HG03045 (cell line): ENCODE measurements at regions not wholly inside any gene's neighbourhood (a gene's known extent, or its start where the extent isn't known, plus 50 kb on each side); places are given as distances from the start of the nearest gene placed in this dataset.
A peak's percentile ranks its signal among the peaks of the same experiment; 100 is the strongest.

Experiments
- ATAC-seq: cut with Tn5 transposase; IDR thresholded peaks from one replicate; pipeline ENCODE4 v1.9.1; 2021; ENCODE audit warnings: mild to moderate bottlenecking, moderate library complexity; ENCODE audit not compliant: unreplicated experiment

DNA sequence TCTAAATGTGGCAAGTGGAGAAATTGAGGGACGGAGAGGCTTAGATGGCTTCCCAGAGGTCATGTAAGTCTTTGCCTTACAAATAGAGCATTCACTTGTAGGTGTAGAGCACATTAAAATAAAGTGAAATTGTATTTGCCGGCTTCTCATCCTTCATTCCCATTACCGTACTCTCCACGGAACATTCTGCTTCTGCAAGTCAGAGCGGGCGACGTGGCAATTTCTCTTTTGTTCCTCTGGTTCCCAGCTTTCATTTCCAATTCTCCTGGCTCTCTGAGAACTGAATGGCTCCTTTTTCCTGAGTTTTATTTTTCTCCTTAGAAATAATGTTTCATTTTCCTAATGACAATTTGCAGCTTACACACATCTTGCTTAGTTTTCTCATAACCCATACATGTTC, 51.3 kb upstream of the PFKP start:
- no peak for ATAC-seq

GRCh38 chr10:3014968-3015367, 52.4 kb upstream of the PFKP start:
- ATAC-seq: no peak

GRCh38 chr10:3012223-3012622, 55.1 kb upstream of the PFKP start:
- no peak for ATAC-seq

GRCh38 chr10:3010816-3011460, 56.4 kb upstream of the PFKP start:
- no peak for ATAC-seq

- ATAC-seq: no peak
These were observed 57.0 kb upstream of the PFKP start for GRCh38 chr10:3010334-3010733.

DNA sequence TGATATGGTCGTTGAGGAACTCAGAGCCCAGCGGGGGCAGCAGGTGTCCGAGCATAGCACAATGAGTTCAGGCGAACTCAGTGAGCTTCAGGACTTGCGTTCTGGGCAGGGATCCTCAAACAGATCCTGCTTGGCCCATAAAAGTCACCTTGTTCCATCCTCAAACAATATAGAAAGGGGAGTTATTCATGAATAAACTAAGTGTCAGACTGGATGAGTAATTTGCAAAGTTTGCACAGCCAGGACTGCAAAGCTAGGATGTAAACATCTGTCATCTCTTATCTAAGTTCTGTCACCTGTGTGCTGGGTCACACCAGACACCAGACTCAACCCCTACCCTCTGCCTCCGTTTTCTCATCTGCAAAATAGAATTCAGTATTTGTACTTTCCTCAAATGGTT, 58.0 kb upstream of the PFKP start:
- no peak for ATAC-seq

- no peak for ATAC-seq
These were observed 58.7 kb upstream of the PFKP start for GRCh38 chr10:3008518-3009195.

DNA sequence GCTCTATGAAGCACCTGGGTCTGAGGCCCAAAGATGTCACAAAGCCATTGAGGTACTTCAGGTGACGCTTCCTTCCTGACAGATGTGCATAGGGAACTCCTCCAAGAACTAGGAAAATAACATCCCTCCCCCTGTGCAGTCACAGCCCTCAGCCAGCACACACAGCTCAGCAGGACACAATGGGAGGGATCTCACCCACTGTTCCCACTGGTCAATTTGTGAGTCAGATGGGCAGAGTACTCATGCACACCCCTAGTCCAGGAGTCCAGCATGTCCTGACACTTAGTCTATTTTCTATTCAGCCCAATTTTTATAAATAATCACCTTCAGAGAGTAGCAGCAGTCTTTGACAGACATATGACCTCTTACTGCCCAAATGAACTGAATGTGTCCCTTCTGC, 60.7 kb upstream of the PFKP start:
- no peak for ATAC-seq

GRCh38 chr10:3006093-3006492, 61.3 kb upstream of the PFKP start:
- no peak for ATAC-seq

DNA sequence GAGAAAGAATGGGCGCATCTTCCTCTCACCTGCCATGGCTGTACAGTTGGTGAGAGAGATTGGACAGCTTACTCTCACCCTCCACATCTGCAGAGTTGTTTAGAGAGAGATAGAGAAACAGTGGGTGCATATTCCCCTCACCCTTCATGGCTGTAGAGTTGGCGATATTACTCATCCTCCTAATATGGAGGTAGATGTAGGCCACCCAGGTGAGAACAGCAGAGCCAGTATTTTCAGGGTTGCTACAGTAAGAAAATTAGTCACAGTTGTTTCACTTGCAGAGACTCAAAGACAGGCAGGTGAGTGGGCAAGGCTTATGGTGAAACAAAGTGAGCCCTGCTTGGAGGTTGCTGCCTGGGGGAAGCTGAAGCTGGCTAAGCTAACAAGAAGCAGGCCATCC, 65.0 kb upstream of the PFKP start:
- ATAC-seq: no peak

DNA sequence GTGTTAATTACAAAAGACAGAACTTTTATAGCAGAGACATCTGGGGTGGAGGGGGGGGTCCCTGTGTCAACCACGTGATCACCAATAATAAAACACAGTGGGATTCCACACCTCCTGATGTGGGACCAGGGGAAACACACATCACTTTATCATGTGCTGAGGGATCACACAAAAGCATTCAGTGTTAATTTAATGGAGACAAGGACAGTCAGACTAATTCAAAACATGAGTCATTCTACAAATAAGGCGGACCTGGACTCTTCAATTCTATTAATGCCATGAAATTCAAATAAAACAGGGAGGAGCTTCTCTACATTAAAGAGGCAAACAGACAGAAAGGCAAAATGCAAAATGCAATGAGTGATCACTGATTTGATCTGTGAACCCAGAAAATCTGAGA, 67.3 kb upstream of the PFKP start:
- no peak for ATAC-seq

DNA sequence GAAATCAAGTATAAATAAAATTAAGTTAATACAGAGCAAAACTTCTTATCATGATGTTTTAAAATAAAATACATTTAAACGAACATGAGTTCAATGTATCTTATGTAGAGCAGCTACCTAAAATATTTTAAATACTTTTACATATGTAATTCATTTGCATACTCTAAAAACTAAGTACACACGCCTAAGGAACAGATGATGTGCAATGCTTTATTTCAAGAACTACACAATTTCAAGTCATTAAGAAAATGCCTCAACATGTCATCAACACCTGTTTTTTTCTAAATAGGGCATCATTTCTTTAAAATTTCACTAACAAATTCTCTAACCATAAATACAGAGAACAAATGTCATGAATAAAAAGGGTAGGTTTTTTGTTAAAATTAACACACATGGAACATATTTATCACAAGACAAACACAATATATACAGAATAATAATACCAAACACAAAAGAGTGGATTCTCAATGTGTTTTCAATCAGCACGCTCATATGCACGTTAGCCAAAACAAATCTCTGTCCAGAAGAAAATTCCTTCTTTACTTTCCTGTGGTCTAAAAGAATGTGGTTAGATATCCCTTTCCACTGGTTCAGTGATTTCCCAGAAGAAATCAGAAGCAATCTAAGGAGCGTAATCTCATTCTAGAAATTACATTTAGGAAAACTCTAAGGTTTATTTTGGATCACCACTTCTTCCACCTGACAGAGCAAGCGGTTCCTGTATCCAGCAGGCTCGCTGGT, 73.0 kb upstream of the PFKP start:
- no peak for ATAC-seq

DNA sequence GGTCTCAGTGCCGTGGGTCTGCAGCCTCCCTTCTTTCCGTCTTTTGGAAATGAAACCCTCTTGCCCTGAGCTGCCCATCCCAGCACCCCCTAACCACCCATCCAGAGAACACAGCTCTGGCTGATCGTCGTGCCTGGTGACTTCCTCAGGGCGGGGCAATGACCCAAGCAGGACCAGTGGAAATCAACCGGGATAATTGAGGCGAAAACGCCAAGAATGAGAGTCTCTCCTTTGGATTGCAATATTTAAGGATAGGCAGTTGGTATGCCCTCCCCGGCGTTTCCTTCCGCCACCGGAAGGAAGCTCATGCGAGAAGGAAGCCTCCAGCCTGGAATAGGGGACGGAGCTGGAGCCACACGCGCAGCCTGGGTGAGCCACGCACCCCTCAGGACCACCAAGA, 73.7 kb upstream of the PFKP start:
- ATAC-seq: no peak

DNA sequence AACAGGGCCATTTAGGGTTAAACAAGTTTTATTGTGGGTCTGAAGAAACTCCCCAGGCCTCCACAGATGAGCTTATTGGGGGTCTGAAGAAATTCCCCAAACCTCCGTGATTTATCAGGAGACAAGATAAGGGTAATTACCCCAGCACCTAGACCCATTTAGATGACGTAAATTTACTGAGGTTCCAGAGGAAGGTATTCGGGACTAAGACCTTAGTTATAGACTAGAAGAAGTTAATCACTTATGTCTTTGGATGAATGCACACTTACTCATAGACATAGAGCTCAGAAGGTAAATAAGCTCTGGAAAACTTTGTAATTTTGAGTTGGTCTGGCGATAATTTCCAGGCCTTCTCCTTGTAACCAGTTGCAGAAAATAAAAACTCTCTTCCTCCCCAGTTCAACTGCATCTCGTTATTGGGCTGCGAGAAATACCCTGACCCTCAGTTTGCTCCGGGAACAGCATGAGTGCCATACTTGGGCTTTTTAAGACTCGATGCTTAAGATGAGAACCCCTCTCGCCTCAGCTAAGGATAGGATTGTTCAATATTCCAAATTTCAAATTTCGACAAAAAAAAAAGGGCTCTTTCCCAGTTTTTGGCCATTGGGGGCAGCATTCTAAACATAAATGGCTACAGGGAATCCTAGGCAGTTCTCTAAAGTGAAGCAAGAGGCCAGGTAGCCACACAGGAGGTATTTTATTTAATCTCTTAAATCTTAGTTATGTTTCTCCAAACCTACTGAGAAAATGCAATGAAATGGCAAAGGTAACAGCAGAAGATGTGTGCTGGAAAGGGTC, 74.7 kb upstream of the PFKP start:
- ATAC-seq: no peak

- no peak for ATAC-seq
These were observed 76.6 kb upstream of the PFKP start for GRCh38 chr10:2990764-2991163.

- no peak for ATAC-seq
These were observed 77.9 kb upstream of the PFKP start for GRCh38 chr10:2989292-2989947.

DNA sequence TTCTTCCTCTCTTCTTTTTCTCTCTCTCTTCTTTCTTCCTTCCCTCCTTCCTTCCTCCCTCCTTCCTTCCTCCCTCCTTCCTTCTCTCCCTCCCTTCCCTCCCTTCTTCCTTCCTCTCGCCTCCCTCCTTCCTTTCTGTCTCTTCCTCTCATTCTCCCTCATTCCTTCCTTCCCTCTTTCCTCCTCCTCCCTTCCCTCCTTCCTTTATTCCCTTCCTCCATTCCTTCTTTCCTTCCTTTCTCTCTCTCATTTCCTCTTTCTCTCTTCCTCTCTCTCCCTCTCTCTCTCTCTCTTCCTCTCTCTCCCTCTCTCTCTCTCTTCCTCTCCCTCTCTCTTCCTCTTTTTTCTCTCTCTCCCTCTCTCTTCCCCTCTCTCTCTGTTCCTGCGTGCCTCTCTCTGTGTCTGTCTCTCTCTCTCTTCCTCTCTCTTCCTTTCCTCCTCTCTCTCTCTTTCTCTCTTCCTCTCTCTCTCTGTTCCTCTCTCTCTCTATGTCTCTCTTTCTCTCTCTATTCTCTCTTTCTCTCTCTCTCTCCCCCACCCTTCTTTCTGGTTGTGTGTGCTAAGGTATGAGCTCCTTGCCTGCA, 80.1 kb upstream of the PFKP start:
- ATAC-seq: no peak

GRCh38 chr10:2986391-2986801, 81.0 kb upstream of the PFKP start:
- peak; percentile 38 for ATAC-seq

- ATAC-seq: no peak
These were observed 81.6 kb upstream of the PFKP start for GRCh38 chr10:2985729-2986232.

DNA sequence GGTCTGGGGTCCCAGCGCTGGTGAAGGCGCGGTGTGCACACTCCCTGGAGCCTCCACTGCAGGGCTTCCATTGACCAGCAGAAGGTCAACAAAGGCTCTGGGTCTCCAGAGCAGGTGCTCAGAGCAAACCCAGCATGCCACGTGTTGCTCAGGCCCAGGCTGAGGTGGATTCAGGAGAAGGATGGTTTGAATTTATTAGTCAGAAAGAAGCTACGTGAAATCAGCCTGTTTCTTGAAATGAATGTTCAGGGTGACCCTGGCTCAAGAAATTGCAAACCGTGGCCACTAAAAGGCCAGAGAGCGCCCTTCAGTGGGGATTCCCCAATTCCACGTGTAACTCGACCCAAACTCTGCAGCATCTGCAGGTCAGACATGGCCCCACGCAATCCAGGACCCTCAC, 82.7 kb upstream of the PFKP start:
- peak; percentile 52 for ATAC-seq
